Panc1 (cell line): ENCODE measurements at regions not wholly inside any gene's neighbourhood (a gene's known extent, or its start where the extent isn't known, plus 50 kb on each side); places are given as distances from the start of the nearest gene placed in this dataset.

Source experiments
- POLR2AphosphoS5 ChIP-seq: IDR thresholded peaks from 2 replicates; pipeline ENCODE4 v1.6.1; 2012; ENCODE audit warnings: mild to moderate bottlenecking, low read depth, low read length, moderate library complexity
- TF ChIP-seq, protein P1 (sequence below): fragments of 450-650 bp; IDR thresholded peaks from 2 replicates; pipeline ENCODE4 v1.5.1; 2017; ENCODE audit warnings: mild to moderate bottlenecking
- TF ChIP-seq, protein P2 (sequence below), 2 experiments: IDR thresholded peaks; 2 replicates each; pipeline ENCODE4 v1.6.1; 2011 to 2012; ENCODE audit warnings: low read depth in 2 of 2, control low read depth in 1 of 2, low read length in 1 of 2, mild to moderate bottlenecking in 1 of 2, moderate library complexity in 1 of 2; ENCODE audit not compliant: insufficient read depth in 1 of 2

DNA sequence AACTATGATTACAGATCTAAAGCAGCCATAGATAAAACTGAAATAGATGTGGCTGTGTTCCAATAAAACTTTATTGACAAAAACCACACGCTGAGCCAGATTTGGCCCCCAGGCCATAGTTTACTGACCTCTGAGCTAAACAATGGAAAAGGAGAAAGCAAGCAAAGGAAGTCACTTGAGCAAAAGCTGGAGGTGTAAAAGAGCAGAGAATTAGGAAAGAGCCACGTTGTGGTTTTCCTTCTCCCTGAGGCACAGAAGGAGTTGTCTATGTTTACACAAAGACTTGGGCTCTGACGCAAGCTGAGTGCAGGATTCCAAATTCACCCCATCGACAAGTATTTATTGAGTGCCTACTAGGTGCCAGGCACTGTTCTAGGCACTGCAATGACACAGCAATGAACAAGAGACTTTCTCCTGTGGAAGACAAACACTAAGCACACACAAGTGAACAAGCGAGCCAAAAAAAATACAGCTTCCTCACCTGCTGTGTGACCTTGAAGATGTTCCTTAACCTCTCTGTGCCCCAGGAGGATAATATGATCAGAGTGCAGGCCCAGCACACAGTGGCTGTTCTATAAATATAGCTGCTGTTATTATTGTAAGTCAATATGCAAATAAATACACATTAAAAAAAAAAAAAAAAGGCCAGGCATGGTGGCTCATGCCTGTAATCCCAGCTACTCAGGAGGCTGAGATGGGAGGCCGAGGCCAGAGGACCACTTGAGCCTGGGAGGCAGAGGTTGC lies 75.4 kb upstream of the PTPN1 start:
- TF ChIP-seq, protein P1, sequence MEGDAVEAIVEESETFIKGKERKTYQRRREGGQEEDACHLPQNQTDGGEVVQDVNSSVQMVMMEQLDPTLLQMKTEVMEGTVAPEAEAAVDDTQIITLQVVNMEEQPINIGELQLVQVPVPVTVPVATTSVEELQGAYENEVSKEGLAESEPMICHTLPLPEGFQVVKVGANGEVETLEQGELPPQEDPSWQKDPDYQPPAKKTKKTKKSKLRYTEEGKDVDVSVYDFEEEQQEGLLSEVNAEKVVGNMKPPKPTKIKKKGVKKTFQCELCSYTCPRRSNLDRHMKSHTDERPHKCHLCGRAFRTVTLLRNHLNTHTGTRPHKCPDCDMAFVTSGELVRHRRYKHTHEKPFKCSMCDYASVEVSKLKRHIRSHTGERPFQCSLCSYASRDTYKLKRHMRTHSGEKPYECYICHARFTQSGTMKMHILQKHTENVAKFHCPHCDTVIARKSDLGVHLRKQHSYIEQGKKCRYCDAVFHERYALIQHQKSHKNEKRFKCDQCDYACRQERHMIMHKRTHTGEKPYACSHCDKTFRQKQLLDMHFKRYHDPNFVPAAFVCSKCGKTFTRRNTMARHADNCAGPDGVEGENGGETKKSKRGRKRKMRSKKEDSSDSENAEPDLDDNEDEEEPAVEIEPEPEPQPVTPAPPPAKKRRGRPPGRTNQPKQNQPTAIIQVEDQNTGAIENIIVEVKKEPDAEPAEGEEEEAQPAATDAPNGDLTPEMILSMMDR: no peak
- TF ChIP-seq POLR2AphosphoS5: no peak
- TF ChIP-seq, protein P2, sequence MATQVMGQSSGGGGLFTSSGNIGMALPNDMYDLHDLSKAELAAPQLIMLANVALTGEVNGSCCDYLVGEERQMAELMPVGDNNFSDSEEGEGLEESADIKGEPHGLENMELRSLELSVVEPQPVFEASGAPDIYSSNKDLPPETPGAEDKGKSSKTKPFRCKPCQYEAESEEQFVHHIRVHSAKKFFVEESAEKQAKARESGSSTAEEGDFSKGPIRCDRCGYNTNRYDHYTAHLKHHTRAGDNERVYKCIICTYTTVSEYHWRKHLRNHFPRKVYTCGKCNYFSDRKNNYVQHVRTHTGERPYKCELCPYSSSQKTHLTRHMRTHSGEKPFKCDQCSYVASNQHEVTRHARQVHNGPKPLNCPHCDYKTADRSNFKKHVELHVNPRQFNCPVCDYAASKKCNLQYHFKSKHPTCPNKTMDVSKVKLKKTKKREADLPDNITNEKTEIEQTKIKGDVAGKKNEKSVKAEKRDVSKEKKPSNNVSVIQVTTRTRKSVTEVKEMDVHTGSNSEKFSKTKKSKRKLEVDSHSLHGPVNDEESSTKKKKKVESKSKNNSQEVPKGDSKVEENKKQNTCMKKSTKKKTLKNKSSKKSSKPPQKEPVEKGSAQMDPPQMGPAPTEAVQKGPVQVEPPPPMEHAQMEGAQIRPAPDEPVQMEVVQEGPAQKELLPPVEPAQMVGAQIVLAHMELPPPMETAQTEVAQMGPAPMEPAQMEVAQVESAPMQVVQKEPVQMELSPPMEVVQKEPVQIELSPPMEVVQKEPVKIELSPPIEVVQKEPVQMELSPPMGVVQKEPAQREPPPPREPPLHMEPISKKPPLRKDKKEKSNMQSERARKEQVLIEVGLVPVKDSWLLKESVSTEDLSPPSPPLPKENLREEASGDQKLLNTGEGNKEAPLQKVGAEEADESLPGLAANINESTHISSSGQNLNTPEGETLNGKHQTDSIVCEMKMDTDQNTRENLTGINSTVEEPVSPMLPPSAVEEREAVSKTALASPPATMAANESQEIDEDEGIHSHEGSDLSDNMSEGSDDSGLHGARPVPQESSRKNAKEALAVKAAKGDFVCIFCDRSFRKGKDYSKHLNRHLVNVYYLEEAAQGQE (IDR thresholded peaks at IDR 0.05; ENCODE audit: insufficient read depth in 1 of 2, low read depth in 2 of 2, low read length in 1 of 2): no peak
